H9 (cell line): ENCODE measurements at regions not wholly inside any gene's neighbourhood (a gene's known extent, or its start where the extent isn't known, plus 50 kb on each side); places are given as distances from the start of the nearest gene placed in this dataset.

Experiments
- DNase-seq: peaks from one replicate; pipeline ENCODE4 v3.0.0-alpha.2; 2017
- H2AFZ ChIP-seq: one replicate; pipeline ENCODE4 v1.6.1; 2013; ENCODE audit warnings: mild to moderate bottlenecking, low read length, control low read depth, moderate library complexity
- H2AK5ac ChIP-seq: 2 replicates; pipeline ENCODE4 v1.6.1; 2013; ENCODE audit warnings: low read length, control low read depth, mixed read lengths; ENCODE audit not compliant: insufficient read length
- H2BK120ac ChIP-seq: one replicate; pipeline ENCODE4 v1.6.1; 2013; ENCODE audit warnings: low read depth, mild to moderate bottlenecking, low read length, control low read depth, inconsistent platforms; ENCODE audit not compliant: poor library complexity, severe bottlenecking
- H2BK12ac ChIP-seq: 2 replicates; pipeline ENCODE4 v1.6.1; 2013; ENCODE audit warnings: low read length, control low read depth, mixed read lengths, low read depth; ENCODE audit not compliant: insufficient read length
- H2BK15ac ChIP-seq: 2 replicates; pipeline ENCODE4 v1.6.1; 2013; ENCODE audit warnings: low read depth, low read length, control low read depth
- H2BK20ac ChIP-seq: one replicate; pipeline ENCODE4 v1.6.1; 2013; ENCODE audit warnings: low read depth, mild to moderate bottlenecking, low read length, control low read depth, inconsistent platforms; ENCODE audit not compliant: poor library complexity, severe bottlenecking
- H2BK5ac ChIP-seq: 2 replicates; pipeline ENCODE4 v1.6.1; 2013; ENCODE audit warnings: low read length, control low read depth, mixed read lengths; ENCODE audit not compliant: insufficient read length
- H3K14ac ChIP-seq: 2 replicates; pipeline ENCODE4 v1.6.1; 2013; ENCODE audit warnings: low read length, control low read depth; ENCODE audit not compliant: insufficient read depth
- H3K18ac ChIP-seq: 2 replicates; pipeline ENCODE4 v1.6.1; 2013; ENCODE audit warnings: low read depth, mild to moderate bottlenecking, mixed read lengths, low read length, control low read depth; ENCODE audit not compliant: insufficient read length
- H3K23ac ChIP-seq: 2 replicates; pipeline ENCODE4 v1.6.1; 2013; ENCODE audit warnings: low read length, control low read depth, mixed read lengths, low read depth; ENCODE audit not compliant: insufficient read length
- H3K23me2 ChIP-seq: 2 replicates; pipeline ENCODE4 v1.6.1; 2013; ENCODE audit warnings: low read depth, mild to moderate bottlenecking, mixed read lengths, low read length, control low read depth; ENCODE audit not compliant: insufficient read length, poor library complexity, severe bottlenecking
- H3K27ac ChIP-seq: 2 replicates; pipeline ENCODE4 v1.5.1; 2013; ENCODE audit warnings: low read length, control low read depth, mixed read lengths, low read depth; ENCODE audit not compliant: insufficient read length
- H3K27me3 ChIP-seq: 2 replicates; pipeline ENCODE4 v1.6.1; 2013; ENCODE audit warnings: low read length, control low read depth, inconsistent platforms; ENCODE audit not compliant: insufficient read depth
- H3K4ac ChIP-seq: 2 replicates; pipeline ENCODE4 v1.6.1; 2013; ENCODE audit warnings: low read depth, mild to moderate bottlenecking, control low read depth, inconsistent platforms, low read length, moderate library complexity
- H3K4me1 ChIP-seq: 2 replicates; pipeline ENCODE4 v1.6.1; 2013; ENCODE audit warnings: low read length, control low read depth, inconsistent platforms; ENCODE audit not compliant: insufficient read depth
- H3K4me2 ChIP-seq: 2 replicates; pipeline ENCODE4 v1.6.1; 2013; ENCODE audit warnings: low read length, control low read depth, mixed read lengths; ENCODE audit not compliant: insufficient read length, insufficient read depth
- H3K56ac ChIP-seq: 2 replicates; pipeline ENCODE4 v1.6.1; 2013; ENCODE audit warnings: low read depth, mild to moderate bottlenecking, mixed read lengths, low read length, control low read depth; ENCODE audit not compliant: insufficient read length
- H3K79me1 ChIP-seq: 2 replicates; pipeline ENCODE4 v1.6.1; 2013; ENCODE audit warnings: low read depth, mild to moderate bottlenecking, moderate library complexity, low read length, control low read depth, inconsistent platforms; ENCODE audit not compliant: insufficient read depth, poor library complexity, severe bottlenecking
- H3K79me2 ChIP-seq: 2 replicates; pipeline ENCODE4 v1.6.1; 2013; ENCODE audit warnings: low read length, control low read depth, inconsistent platforms; ENCODE audit not compliant: insufficient read depth
- H3K9ac ChIP-seq: 2 replicates; pipeline ENCODE4 v1.6.1; 2013; ENCODE audit warnings: low read length, control low read depth, mixed read lengths; ENCODE audit not compliant: insufficient read length; ENCODE audit errors: extremely low read depth
- H3K9me3 ChIP-seq: one replicate; pipeline ENCODE4 v1.6.1; 2013; ENCODE audit warnings: low read depth, low read length, inconsistent platforms; ENCODE audit not compliant: control insufficient read depth
- H3T11ph ChIP-seq: one replicate; pipeline ENCODE4 v1.6.1; 2013; ENCODE audit warnings: mild to moderate bottlenecking, low read length, control low read depth, inconsistent platforms
- H4K20me1 ChIP-seq: one replicate; pipeline ENCODE4 v1.6.1; 2013; ENCODE audit not compliant: control insufficient read depth, insufficient read length, insufficient read depth
- H4K5ac ChIP-seq: 2 replicates; pipeline ENCODE4 v1.6.1; 2013; ENCODE audit warnings: low read depth, mild to moderate bottlenecking, mixed read lengths, low read length, control low read depth; ENCODE audit not compliant: insufficient read length
- H4K8ac ChIP-seq: replicated peaks from 2 replicates; pipeline ENCODE4 v1.6.1; 2013; ENCODE audit warnings: low read length, control low read depth, mixed read lengths, low read depth; ENCODE audit not compliant: insufficient read length
- H4K91ac ChIP-seq: 2 replicates; pipeline ENCODE4 v1.6.1; 2013; ENCODE audit warnings: low read depth, mild to moderate bottlenecking, moderate library complexity, mixed read lengths, low read length, control low read depth; ENCODE audit not compliant: insufficient read length
- H3K27ac Mint-ChIP-seq, 3 experiments: 2 replicates in 2 of 3; 3 replicates in 1 of 3; pipeline ENCODE4 v1.8.0; 2020 to 2021; ENCODE audit warnings: mixed read lengths in 3 of 3, mild to moderate bottlenecking in 1 of 3, moderate library complexity in 1 of 3
- H3K27me3 Mint-ChIP-seq: 2 replicates; pipeline ENCODE4 v1.8.0; 2021; ENCODE audit warnings: low read depth, mild to moderate bottlenecking, moderate library complexity, mixed read lengths
- H3K36me3 Mint-ChIP-seq, 3 experiments: 2 replicates in 2 of 3; 3 replicates in 1 of 3; pipeline ENCODE4 v1.8.0; 2020 to 2021; ENCODE audit warnings: low read depth in 3 of 3, mixed read lengths in 3 of 3; ENCODE audit not compliant: insufficient read depth in 1 of 3
- H3K4me1 Mint-ChIP-seq, 2 experiments: 2 replicates each; pipeline ENCODE4 v1.8.0; 2020; ENCODE audit warnings: mixed read lengths in 2 of 2
- H3K4me3 Mint-ChIP-seq, 2 experiments: 2 replicates in 1 of 2; 3 replicates in 1 of 2; pipeline ENCODE4 v1.8.0; 2020 to 2021; ENCODE audit warnings: mild to moderate bottlenecking in 2 of 2, mixed read lengths in 2 of 2, moderate library complexity in 1 of 2
- H3K9me3 Mint-ChIP-seq, 2 experiments: 2 replicates in 1 of 2; 3 replicates in 1 of 2; pipeline ENCODE4 v1.8.0; 2020; ENCODE audit warnings: mild to moderate bottlenecking in 2 of 2, mixed read lengths in 2 of 2, moderate library complexity in 1 of 2
- WGBS: extraction: QIAGEN DNeasy Blood & Tissue Kit; methylation state at CpG from one replicate; pipeline ENCODE4 v1.1.7; 2013; ENCODE audit warnings: missing lambda C conversion rate, low lambda C conversion rate, mixed read lengths; ENCODE audit not compliant: insufficient read length; ENCODE audit errors: extremely low coverage; 5-methylcytosine and 5-hydroxymethylcytosine counted together
- TF ChIP-seq, protein P1 (sequence below): fragments of 200-600 bp; sonication (generic); conservative IDR thresholded peaks from 3 replicates; pipeline ENCODE4 v1.8.0; 2021; ENCODE audit warnings: antibody characterized with exemption, mild to moderate bottlenecking

DNA sequence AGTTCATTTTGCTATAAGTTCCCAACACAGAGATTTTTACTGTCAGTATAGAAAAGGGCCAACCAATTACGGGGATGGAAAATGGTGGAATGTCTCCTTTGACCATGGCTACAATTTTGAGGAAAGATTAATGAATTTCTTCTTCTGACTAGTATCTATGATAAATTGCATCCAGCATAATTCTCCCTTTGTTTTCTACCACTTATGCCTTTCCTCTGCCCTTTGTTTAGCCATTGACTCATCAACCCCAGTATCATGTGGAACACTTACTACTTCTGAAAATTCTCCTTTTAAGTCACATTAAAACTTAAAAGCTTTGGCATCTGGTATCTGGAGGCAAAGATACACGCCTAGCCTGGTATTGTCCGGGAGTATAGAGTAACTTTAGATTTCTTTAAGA lies 92.9 kb upstream of the CADPS start:
- no peaks in the 10 kb centered on the region for H3K79me2 ChIP-seq
- no peak overlapping the region; a peak in 2 of 7 replicates for H3K27ac Mint-ChIP-seq
- no peak overlapping the region for H4K91ac ChIP-seq
- no peaks in the 10 kb centered on the region for H3K9me3 ChIP-seq
- H2AK5ac ChIP-seq: no peak overlapping the region
- H3K23me2 ChIP-seq: no peaks in the 10 kb centered on the region
- no peak overlapping the region for H3K4me2 ChIP-seq
- peaks cover 11 to 12% of the 10 kb centered on the region in 2 experiments for H3K4me1 Mint-ChIP-seq
- no peak overlapping the region for H4K8ac ChIP-seq
- H3K27me3 Mint-ChIP-seq: no peaks in the 10 kb centered on the region
- H2BK20ac ChIP-seq: no peak overlapping the region
- no peak overlapping the region for H3K56ac ChIP-seq
- no peak overlapping the region for H2BK15ac ChIP-seq
- H3K9me3 Mint-ChIP-seq: no peaks in the 10 kb centered on the region
- H3K14ac ChIP-seq: no peak overlapping the region
- peaks cover 5% of the 10 kb centered on the region; the same call in 1 of the 2 replicates for H3K4me1 ChIP-seq
- H3K27me3 ChIP-seq: no peaks in the 10 kb centered on the region
- no peak overlapping the region for H3K27ac ChIP-seq
- H3K4ac ChIP-seq: no peak overlapping the region
- no peak overlapping the region for H3K9ac ChIP-seq
- H4K5ac ChIP-seq: no peak overlapping the region
- H3K18ac ChIP-seq: no peak overlapping the region
- H3T11ph ChIP-seq: no peak overlapping the region
- no peak overlapping the region for H2BK12ac ChIP-seq
- no CpG with 5 or more reads among the region's 3 CpGs for WGBS
- H3K79me1 ChIP-seq: no peaks in the 10 kb centered on the region
- no peak overlapping the region for H3K4me3 Mint-ChIP-seq
- no peaks in the 10 kb centered on the region for H4K20me1 ChIP-seq
- TF ChIP-seq, protein P1, sequence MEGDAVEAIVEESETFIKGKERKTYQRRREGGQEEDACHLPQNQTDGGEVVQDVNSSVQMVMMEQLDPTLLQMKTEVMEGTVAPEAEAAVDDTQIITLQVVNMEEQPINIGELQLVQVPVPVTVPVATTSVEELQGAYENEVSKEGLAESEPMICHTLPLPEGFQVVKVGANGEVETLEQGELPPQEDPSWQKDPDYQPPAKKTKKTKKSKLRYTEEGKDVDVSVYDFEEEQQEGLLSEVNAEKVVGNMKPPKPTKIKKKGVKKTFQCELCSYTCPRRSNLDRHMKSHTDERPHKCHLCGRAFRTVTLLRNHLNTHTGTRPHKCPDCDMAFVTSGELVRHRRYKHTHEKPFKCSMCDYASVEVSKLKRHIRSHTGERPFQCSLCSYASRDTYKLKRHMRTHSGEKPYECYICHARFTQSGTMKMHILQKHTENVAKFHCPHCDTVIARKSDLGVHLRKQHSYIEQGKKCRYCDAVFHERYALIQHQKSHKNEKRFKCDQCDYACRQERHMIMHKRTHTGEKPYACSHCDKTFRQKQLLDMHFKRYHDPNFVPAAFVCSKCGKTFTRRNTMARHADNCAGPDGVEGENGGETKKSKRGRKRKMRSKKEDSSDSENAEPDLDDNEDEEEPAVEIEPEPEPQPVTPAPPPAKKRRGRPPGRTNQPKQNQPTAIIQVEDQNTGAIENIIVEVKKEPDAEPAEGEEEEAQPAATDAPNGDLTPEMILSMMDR: no peak
- peaks cover 0 to 28% (median 27%) of the 10 kb centered on the region in 3 experiments; a peak in 5 of 7 replicates for H3K36me3 Mint-ChIP-seq
- H2AFZ ChIP-seq: no peak overlapping the region
- no peak for DNase-seq
- no peak overlapping the region for H3K23ac ChIP-seq
- H2BK5ac ChIP-seq: no peak overlapping the region
- H2BK120ac ChIP-seq: no peak overlapping the region
